SK-N-SH treated with all-trans-retinoic acid at 6 μM for 48 hours (cell line): ENCODE measurements at regions not wholly inside any gene's neighbourhood (a gene's known extent, or its start where the extent isn't known, plus 50 kb on each side); places are given as distances from the start of the nearest gene placed in this dataset.

Experiments used
- ARNTL ChIP-seq: fragments of 450-650 bp; formaldehyde crosslinking; IDR thresholded peaks from 2 replicates; pipeline ENCODE4 v1.5.0; 2020; ENCODE audit warnings: low read depth, mild to moderate bottlenecking, moderate library complexity, borderline replicate concordance
- CSRNP3 ChIP-seq: fragments of 250-450 bp; sonication (Bioruptor Pico); IDR thresholded peaks from 2 replicates; pipeline ENCODE4 v1.5.1; 2021; ENCODE audit warnings: mild to moderate bottlenecking, moderate library complexity
- TOX ChIP-seq: fragments of 250-450 bp; sonication (Bioruptor Pico); IDR thresholded peaks from 2 replicates; pipeline ENCODE4 v1.8.0; 2021; ENCODE audit warnings: mild to moderate bottlenecking, moderate library complexity, borderline replicate concordance
- ZFP30 ChIP-seq: fragments of 450-650 bp; formaldehyde crosslinking; IDR thresholded peaks from 2 replicates; pipeline ENCODE4 v1.5.0; 2022; ENCODE audit warnings: mild to moderate bottlenecking, moderate library complexity

DNA sequence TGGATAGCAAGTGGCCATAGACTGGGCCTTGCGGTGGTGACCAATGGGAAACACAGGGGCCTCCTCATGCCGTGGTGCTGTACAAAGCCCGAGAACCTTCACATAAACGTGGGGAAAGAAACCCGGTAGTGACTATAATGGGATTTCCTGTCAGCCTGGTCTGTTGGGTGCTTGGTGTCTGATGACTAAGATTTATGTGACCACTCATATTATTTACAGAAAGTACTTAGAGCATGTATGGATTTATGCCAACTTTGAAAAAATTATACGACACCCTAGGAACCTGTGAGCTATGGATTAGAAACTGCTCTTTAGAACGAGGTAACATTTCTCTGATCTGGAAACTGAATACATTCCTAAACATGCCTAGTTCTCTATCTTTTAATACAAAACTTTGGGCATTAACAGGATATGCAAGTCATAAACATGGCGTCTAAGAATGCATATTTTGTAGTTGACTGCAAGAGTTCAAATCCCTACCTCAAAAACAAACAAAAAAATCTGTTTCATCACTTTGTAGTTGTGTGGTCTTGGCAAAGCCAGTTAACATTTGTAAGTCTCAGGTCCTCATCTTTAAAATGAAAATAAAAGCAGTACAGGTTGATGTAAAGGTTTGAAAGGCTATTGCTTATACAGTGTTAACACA is 85.4 kb downstream of the TMEM167A start:
- TF ChIP-seq CSRNP3 (no peak), ZFP30 (no peak), TOX (no peak), ARNTL (CRISPR knock-in tag) (no peak)
